WERI-Rb-1 (cell line): ENCODE measurements at regions not wholly inside any gene's neighbourhood (a gene's known extent, or its start where the extent isn't known, plus 50 kb on each side); places are given as distances from the start of the nearest gene placed in this dataset.

ENCODE experiments used
- DNase-seq: peaks from one replicate; pipeline ENCODE4 v3.0.0-alpha.2; 2020
- H3K27ac ChIP-seq: fragments of 250-450 bp; sonication (Bioruptor Pico); 2 replicates; pipeline ENCODE4 v1.5.1; 2020; ENCODE audit warnings: mild to moderate bottlenecking, moderate library complexity
- H3K27me3 ChIP-seq: fragments of 250-450 bp; sonication (Bioruptor Pico); 2 replicates; pipeline ENCODE4 v1.5.1; 2021; ENCODE audit warnings: mild to moderate bottlenecking, low read depth, moderate library complexity; ENCODE audit not compliant: insufficient read depth, severe bottlenecking
- H3K36me3 ChIP-seq: fragments of 250-450 bp; sonication (Bioruptor Pico); 2 replicates; pipeline ENCODE4 v1.5.1; 2020; ENCODE audit warnings: mild to moderate bottlenecking, moderate library complexity
- H3K4me3 ChIP-seq: 2 replicates; pipeline ENCODE4 v1.5.1; 2011; ENCODE audit warnings: low read depth, mild to moderate bottlenecking, control low read depth, low read length
- H3K9me3 ChIP-seq: fragments of 250-450 bp; sonication (Bioruptor Pico); 2 replicates; pipeline ENCODE4 v1.5.1; 2021; ENCODE audit warnings: mild to moderate bottlenecking, moderate library complexity; ENCODE audit not compliant: severe bottlenecking
- CTCF ChIP-seq: IDR thresholded peaks from 2 replicates; pipeline ENCODE4 v1.5.1; 2011; ENCODE audit warnings: low read depth, mild to moderate bottlenecking, control low read depth, inconsistent platforms, low read length

- TF ChIP-seq CTCF = no peak
- H3K9me3 ChIP-seq = no peaks in the 10 kb centered on the region
- no peak overlapping the region for H3K27ac ChIP-seq
- no peaks in the 10 kb centered on the region for H3K27me3 ChIP-seq
- no peaks in the 10 kb centered on the region for H3K36me3 ChIP-seq
- no peak for DNase-seq
- no peak overlapping the region for H3K4me3 ChIP-seq
Observed at GRCh38 chrX:63430026-63430425, 78.9 kb upstream of the SPIN4 start.

- H3K27me3 ChIP-seq = no peaks in the 10 kb centered on the region
- H3K27ac ChIP-seq = no peak overlapping the region
- DNase-seq = no peak
- no peak for TF ChIP-seq CTCF
- H3K9me3 ChIP-seq = no peaks in the 10 kb centered on the region
- no peaks in the 10 kb centered on the region for H3K36me3 ChIP-seq
- no peak overlapping the region for H3K4me3 ChIP-seq
Observed at GRCh38 chrX:63428348-63428747, 77.2 kb upstream of the SPIN4 start.

- Histone ChIP-seq H3K36me3 (no peaks in the 10 kb centered on the region), H3K9me3 (no peaks in the 10 kb centered on the region), H3K4me3 (no peak overlapping the region), H3K27ac (no peak overlapping the region), H3K27me3 (no peaks in the 10 kb centered on the region)
- no peak for DNase-seq
- no peak for TF ChIP-seq CTCF
Observed at GRCh38 chrX:63426519-63426918, 75.4 kb upstream of the SPIN4 start.

GRCh38 chrX:63424063-63424462 lies 72.9 kb upstream of the SPIN4 start:
- DNase-seq = no peak
- Histone ChIP-seq H3K36me3 (no peaks in the 10 kb centered on the region), H3K4me3 (no peak overlapping the region), H3K27ac (no peak overlapping the region), H3K27me3 (no peaks in the 10 kb centered on the region), H3K9me3 (no peaks in the 10 kb centered on the region)
- TF ChIP-seq CTCF = no peak

GRCh38 chrX:63421411-63421810 lies 70.3 kb upstream of the SPIN4 start:
- no peak for DNase-seq
- Histone ChIP-seq H3K27ac (no peak overlapping the region), H3K27me3 (no peaks in the 10 kb centered on the region), H3K36me3 (no peaks in the 10 kb centered on the region), H3K9me3 (no peaks in the 10 kb centered on the region), H3K4me3 (no peak overlapping the region)
- TF ChIP-seq CTCF = no peak

GRCh38 chrX:63418211-63418610 lies 67.1 kb upstream of the SPIN4 start:
- no peak for DNase-seq
- H3K4me3 ChIP-seq = no peak overlapping the region
- no peaks in the 10 kb centered on the region for H3K9me3 ChIP-seq
- no peak overlapping the region for H3K27ac ChIP-seq
- no peak for TF ChIP-seq CTCF
- H3K27me3 ChIP-seq = no peaks in the 10 kb centered on the region
- H3K36me3 ChIP-seq = no peaks in the 10 kb centered on the region
